ENCODE measurements at regions not wholly inside any gene's neighbourhood (a gene's known extent, or its start where the extent isn't known, plus 50 kb on each side); places are given as distances from the start of the nearest gene placed in this dataset.

DNA sequence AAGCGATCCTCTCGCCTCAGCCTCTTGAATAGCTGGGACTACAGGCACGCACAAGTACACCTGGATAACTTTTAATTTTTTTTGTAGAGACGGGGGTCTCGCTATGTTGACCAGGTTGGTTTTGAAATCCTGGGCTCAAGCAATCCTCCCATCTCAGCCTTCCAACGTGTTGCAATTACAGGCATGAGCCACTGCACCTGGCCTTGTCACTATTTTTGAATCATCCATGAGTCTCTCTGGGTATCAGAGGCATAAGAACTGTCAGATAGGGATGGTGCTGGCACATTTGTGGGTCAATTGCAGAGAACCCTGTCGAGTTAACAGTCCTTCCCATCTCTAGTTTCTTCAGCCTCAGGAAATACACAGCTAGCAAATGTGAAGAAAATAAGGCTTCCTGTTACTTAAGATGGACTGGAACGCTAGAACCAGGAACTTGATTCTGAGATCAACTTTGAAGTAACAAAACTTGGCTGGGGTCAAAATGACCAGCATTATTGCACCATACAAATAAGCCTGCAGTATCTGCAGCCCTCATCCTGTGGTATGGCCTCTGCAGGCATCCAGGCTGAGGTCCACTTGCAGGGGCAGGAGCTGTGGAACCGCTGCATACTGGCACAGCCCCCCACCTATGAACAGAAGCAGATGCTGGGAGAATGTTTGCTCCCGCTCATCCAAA, 124.3 kb upstream of the GADD45A start:
- no peak for DNase-seq (ENCODE audit: low spot score)

GRCh38 chr1:67561704-67562113, 123.3 kb upstream of the GADD45A start:
- DNase-seq (ENCODE audit: low spot score), result peak; percentile 76

DNA sequence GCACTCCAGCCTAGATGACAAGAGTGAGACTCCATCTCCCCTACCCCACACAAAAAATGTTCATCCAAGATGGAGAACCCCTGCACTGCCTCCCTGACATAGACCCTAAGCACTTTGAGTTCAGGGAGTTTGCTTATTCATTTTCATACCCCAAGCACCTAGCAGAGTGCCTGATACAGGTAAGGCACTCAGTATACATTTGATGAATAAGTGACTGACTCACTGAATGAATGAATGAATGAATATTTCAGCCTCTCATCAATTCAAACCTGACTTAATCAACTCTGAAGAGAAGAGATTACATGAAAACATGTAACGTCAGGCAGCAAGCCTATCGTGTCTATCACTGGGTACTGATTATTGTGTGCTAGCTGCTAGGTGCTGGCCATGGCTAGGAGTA, 121.3 kb upstream of the GADD45A start:
- no peak for DNase-seq (ENCODE audit: low spot score)

DNA sequence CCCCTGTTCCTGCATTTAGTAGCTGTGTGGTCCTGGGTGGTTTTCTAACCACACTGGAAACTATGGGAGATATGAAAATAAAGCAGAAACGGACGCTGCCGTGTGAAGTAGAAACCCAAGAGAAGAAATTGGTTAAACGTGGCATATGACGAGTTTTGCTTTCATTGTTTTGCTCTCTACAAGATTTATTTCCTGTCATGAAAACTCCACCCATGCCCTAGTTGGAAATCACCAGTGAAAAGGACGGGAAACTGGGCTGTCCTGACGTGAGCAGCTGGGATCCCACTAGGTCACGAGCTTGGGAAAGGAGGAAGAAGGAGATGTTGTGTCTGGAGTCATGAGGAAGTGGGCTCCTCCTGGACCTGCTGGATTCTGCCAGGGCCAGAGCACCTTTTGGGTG, 120.8 kb upstream of the GADD45A start:
- no peak for DNase-seq (ENCODE audit: low spot score)

GRCh38 chr1:67566803-67567377, 118.1 kb upstream of the GADD45A start:
- no peak for DNase-seq (ENCODE audit: low spot score)

DNA sequence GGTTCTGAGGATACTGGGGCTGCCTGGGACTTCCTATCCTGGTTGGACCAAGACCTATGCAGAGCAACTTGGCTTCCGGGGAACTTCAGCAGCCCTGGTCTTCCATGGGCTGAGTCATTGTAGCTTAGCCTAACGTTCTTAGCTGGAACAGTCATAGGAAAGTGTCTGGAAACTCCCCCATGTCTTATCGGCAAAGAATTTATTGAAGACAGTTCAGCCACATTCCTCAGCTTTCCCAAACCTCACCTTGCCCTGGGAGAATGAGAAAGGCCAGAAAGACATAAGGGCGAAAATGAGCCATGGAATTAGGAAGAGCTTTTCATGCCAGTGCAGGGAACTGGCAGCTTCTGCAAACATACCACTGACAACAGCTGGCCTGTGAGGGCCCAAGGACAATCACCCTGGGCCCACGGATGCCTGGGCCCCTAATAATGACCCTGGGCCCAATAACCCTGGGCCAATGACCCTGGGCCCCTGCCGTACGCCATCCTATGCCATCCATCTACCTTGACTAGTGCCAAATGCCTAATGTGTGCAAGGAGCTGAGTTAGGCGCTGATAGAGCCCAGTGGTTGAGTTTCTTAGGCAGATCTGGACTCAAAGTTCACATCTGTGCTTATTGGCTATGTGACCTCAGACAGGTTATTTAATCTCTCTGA, 114.4 kb upstream of the GADD45A start:
- peak; percentile 59 for DNase-seq (ENCODE audit: low spot score)

DNA sequence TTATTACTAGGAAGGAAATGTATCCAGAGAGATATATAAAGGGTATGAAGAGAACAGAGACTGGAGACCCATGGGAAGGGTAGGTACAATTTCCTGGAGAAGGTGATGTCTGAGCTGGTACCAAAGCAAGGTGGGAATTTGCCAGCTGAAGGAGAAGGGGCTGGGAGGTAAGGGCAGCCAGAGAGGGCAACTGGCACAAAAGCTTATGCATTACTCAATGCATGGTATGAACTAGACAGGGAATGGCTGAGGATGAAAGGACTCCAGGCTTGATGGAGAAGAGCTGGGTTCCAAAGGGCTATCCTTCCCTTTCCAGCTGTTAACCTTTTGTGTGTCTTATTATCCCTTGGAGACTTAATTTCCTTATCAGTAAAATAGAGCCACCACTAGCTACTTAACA, 113.6 kb upstream of the GADD45A start:
- DNase-seq (ENCODE audit: low spot score), result no peak

DNA sequence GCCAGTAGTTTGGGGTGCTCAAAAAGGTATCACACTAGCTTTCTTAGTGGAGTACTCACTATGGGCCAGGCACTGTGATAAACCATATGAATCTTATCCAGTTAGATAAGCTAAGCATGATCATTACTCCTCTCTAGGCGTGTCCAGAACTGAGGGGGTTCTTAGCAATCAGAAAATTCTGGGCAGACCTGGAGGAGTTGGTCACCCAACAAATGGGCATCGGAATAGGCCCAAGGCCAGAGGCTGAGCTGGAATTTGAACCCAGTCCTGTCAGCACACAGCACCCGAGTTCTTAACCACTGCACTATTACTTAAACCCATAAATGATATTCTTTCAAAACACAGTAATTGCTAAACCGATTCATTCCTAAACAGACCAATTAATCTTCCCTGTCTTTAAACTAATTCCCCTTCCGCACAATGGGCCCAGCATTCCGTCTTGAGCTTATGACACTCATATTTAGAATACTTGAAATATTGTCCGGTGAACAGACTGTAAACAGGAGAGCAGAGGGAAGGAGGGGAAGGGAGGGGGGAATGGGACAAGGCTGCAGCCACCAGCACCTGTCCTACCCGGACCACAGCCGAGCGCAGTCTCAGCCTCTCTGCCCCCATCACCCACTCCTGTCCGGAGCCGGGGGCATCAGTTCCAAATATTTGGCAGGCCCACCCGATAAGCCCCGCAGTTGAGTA, 113.0 kb upstream of the GADD45A start:
- no peak for DNase-seq (ENCODE audit: low spot score)

DNA sequence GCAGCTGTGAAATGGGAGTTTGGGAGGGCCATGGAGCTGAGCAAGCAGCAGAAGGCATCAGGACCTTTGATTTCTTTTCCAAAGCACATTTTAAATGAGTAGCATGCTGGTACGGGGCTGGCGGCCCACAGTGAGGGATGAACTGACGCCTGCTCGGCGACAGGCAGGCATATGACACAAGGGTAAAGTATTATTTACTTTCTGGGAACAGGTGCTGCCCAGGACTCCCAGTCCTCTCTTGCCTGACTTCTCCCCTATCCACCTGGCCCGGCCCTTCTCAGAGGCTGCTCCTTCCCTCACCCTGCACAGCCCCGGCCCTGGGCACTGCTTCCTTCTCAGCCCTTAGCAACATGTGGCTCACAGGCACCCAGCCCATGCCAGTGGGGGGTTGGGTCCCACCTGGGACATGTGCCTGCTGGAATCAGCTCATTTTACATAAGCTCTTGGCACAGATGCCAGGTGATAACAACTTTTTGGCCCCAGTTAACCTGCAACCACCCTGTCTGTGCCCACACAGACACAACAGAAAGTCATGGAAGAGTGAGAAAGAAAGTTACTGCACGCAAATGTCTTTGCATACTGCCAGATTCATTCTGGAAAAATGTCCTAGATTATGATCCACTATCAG, 112.3 kb upstream of the GADD45A start:
- no peak for DNase-seq (ENCODE audit: low spot score)

DNA sequence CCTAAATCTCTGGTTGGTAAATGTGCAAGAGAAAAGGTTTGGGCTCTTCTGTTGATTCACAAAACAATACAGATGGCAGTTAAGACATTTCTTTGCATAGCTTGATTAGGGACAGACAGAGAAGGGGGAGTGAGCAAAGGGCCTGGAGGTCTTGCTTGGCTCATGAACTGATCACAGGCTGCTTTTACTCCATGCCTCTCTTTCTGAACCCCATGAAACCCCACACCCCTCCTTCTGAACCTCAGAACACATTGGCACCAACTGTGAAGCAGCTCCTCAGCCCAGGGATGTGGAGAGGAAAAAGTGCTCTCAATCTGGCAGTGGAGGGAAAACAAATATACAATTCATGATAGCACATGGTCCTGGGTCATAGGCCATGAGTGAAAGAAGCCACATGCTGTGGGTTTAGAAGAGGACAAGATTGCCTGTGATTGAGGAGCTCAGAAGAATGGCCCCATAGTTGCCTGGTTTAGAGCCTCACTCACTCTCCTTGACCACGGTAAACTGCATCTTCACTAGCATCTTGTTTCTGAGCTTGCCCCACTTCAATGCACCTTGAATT, 111.6 kb upstream of the GADD45A start:
- DNase-seq (ENCODE audit: low spot score), result no peak

- DNase-seq (ENCODE audit: low spot score), result no peak
Observed at GRCh38 chr1:67574221-67574620, 110.8 kb upstream of the GADD45A start.

DNA sequence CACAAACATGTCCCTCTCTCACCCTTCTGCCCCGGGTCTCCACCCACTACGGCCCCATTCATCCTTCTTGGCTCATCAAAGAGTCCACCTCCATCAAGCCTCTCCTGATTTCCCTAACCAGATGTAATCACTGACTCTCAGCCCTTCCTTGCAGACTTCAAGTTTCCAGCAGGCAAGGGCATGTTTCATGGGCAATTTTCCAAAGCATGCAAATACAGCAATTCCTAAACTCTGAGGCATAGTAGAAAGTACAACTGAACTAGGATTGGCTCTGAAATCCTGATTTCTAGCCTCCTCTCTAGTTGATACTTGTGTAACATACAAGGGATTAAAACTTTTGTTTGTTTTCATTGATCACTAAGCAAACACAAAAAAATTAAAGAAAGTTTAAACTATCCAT, 109.1 kb upstream of the GADD45A start:
- DNase-seq (ENCODE audit: low spot score), result no peak

GRCh38 chr1:67576474-67576873, 108.5 kb upstream of the GADD45A start:
- DNase-seq (ENCODE audit: low spot score), result no peak

DNA sequence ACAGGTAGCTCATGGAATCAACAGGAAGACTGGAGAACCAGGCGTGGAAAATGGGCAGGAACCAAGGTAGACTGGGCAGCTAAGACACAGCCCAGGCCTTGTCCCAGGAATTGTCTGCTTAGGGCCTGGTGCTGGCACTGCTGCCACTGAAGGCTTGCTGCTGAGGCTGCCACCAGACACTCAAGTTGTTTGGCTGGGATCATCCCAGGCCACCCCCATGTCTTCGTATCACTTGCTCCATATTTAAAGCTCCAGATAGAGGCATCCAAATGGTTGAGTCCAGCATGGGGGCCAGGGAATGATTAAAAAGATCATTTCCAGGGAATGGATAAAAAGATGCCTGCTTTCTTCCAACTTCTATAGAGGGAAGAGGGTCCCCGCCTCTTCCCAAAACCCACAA, 107.4 kb upstream of the GADD45A start:
- no peak for DNase-seq (ENCODE audit: low spot score)

- no peak for DNase-seq (ENCODE audit: low spot score)
Observed at GRCh38 chr1:67578397-67579020, 106.5 kb upstream of the GADD45A start.

GRCh38 chr1:67579623-67580394, 105.2 kb upstream of the GADD45A start:
- DNase-seq (ENCODE audit: low spot score), result no peak

DNA sequence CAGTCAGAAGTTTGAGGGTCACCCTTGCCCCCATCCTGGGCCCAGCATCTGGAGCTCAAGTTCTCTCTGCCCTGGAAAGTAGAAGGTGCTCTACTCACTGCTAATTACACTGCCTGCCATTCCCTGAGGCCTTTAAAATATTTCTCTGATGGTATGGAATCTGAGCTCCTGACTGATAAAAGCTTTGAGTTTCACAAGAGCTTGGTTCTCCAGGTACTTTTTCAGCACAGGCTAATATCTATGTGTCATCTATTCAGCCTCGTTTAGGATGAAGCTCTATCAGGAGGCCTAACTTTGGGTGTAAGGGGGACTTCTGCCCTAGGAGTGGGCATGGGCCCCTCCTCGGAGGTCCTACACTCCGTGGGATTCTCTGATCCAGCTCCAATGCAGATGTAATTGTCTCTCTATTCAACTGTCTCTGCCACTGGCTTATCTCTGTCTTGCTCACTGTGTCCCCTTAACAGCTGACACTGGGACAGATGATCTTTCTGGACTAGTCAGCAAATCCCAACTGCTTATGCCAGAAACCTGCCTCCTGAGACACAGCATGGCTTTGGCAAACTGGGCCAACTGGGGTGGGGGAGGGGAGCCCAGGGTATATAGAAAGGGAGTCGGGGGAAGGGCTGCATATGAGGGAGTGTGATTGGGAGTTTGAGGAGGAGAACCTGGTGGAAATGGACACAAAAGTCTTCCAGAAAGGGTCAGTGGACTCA, 104.2 kb upstream of the GADD45A start:
- no peak for DNase-seq (ENCODE audit: low spot score)

GRCh38 chr1:67582625-67583461, 102.2 kb upstream of the GADD45A start:
- DNase-seq (ENCODE audit: low spot score), result no peak

DNA sequence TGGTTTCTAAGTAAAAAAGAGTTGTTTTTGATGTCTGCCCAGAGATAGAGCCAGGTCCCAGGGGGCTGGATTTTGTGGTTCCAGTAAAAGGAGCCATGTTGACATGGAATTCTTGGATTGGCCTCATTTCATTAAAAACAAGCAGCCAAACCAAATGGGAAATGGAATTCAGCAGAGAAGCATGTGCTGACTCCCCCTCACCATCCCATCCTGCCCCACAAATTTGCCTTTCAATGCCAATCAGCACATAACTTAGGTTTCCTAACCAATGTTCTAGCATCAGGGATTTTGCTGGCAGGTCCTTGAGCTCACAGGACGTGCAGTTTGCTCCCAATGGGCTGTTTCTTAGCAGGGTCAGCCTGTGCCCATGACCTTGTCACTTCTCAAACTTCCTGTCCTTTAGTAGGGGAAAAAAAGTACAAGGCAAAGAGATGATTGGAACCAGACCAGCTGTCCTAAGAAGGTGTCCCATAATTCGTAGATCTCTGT, 101.5 kb upstream of the GADD45A start:
- no peak for DNase-seq (ENCODE audit: low spot score)

Data from umbilical cord (tissue), 1 donor.